ENCODE measurements at regions not wholly inside any gene's neighbourhood (a gene's known extent, or its start where the extent isn't known, plus 50 kb on each side); places are given as distances from the start of the nearest gene placed in this dataset.

GRCh38 chr3:153629148-153629547, 467.1 kb downstream of the RAP2B start:
- TF ChIP-seq CTCF (IDR thresholded peaks at IDR 0.05): no peak
- TF ChIP-seq EZH2 (IDR thresholded peaks at IDR 0.05; ENCODE audit: borderline replicate concordance, insufficient read depth, low read depth, low read length, poor library complexity, severe bottlenecking): no peak
